ENCODE measurements at regions not wholly inside any gene's neighbourhood (a gene's known extent, or its start where the extent isn't known, plus 50 kb on each side); places are given as distances from the start of the nearest gene placed in this dataset.

DNA sequence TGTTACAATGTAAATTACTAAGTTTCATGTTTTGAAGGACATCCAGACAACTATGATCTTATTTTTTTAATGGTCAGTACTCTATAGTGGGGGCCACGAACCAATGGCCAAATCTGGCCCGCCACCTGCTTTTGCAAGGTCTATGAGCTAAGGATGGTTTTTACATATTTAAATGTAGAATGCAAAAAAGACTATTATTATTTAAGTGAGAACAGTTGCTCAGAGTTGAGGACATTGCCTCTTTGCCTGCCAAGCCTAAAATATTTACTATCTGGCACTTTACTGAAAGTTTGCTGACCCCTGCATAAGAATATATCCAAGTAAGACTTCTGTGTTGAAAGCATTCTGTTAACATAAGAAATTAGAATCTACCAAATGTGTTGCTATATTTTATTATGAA lies 163.7 kb upstream of the MDFIC2 start:
- no peaks in the 10 kb centered on the region for H3K36me3 ChIP-seq (ENCODE audit: insufficient read depth in 1 of 2, low read depth in 1 of 2)
- no peaks in the 10 kb centered on the region for H3K27me3 ChIP-seq (ENCODE audit: insufficient read depth in 3 of 3, low read length in 2 of 3)
- no peak overlapping the region for H3K4me3 ChIP-seq
- H3K27ac ChIP-seq: no peak overlapping the region
- ATAC-seq (no peak), DNase-seq (no peak)
- 72 to 79% (median 79%) methylated on average over 2 of the region's 2 CpGs for WGBS, 3 donors
- TF ChIP-seq, protein P1, sequence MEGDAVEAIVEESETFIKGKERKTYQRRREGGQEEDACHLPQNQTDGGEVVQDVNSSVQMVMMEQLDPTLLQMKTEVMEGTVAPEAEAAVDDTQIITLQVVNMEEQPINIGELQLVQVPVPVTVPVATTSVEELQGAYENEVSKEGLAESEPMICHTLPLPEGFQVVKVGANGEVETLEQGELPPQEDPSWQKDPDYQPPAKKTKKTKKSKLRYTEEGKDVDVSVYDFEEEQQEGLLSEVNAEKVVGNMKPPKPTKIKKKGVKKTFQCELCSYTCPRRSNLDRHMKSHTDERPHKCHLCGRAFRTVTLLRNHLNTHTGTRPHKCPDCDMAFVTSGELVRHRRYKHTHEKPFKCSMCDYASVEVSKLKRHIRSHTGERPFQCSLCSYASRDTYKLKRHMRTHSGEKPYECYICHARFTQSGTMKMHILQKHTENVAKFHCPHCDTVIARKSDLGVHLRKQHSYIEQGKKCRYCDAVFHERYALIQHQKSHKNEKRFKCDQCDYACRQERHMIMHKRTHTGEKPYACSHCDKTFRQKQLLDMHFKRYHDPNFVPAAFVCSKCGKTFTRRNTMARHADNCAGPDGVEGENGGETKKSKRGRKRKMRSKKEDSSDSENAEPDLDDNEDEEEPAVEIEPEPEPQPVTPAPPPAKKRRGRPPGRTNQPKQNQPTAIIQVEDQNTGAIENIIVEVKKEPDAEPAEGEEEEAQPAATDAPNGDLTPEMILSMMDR (IDR thresholded peaks at IDR 0.05): no peak
- intact Hi-C loops (cut with DNase I): no loop called here
- H3K9me3 ChIP-seq: no peaks in the 10 kb centered on the region
- H3K4me1 ChIP-seq: peaks cover 7% of the 10 kb centered on the region

DNA sequence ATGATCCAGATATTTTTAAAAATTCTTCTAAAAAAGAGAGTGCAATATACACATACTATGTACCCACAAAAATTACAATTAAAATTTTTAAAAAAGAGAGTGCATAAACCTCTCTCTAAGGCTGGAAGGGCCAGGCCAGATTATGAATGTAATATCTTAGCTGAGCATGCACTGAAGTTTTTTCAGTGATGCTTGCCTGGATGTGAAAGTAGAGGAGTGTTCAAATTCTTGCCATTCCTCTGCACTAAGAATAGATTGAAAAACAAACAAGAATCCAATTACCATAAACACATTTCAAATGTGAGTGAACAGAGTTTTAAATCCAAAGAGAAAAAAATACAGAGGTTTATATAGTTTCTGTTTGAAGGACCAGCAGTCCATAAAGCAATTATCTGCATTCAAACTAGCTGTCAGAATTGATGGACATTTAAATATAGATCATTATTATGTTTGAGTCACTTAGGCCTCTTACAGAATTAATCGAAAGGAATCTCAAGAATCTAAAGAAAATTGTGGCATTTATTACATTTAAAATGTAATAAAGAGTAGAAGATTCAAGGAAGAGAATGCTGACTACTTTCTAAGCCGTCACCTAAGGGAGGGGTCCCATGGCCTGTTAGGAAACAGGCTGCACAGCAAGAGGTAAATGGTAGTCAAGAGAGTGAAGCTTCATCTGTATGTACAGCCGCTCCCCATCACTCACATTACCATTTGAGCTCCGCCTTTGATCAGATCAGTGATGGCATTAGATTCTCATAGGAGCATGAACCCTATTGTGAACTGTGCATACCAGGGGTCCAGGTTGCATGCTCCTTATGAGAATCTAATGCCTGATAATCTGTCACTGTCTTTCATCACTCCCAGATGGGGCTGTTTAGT lies 159.3 kb upstream of the MDFIC2 start:
- no peak overlapping the region for H3K27ac ChIP-seq
- 78 to 92% (median 81%) methylated on average over 4 of the region's 4 CpGs for WGBS, 3 donors

DNA sequence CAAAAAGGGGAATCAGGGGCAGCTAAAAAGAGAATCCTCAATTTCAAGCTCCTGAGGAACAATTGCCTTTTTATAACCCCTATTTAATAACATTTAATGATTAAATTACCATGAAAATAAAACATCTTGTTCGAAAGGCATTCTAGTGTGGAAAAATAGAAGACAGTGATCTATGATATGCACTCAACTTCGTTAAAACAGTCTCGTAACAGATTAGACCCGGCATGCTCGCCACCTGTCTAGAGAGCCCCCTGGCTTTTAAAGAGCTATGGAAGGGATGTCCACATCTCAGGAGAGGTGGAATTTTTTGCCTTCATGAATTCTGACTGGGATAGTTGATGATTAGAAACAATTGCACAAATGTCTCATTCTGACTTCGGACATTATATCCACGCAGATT lies 153.7 kb upstream of the MDFIC2 start:
- Histone ChIP-seq H3K27me3 (ENCODE audit: insufficient read depth in 3 of 3, low read length in 2 of 3) (no peaks in the 10 kb centered on the region), H3K9me3 (no peaks in the 10 kb centered on the region), H3K36me3 (ENCODE audit: insufficient read depth in 1 of 2, low read depth in 1 of 2) (no peaks in the 10 kb centered on the region), H3K27ac (no peak overlapping the region), H3K4me3 (no peak overlapping the region), H3K4me1 (no peaks in the 10 kb centered on the region)
- TF ChIP-seq, protein P1 (IDR thresholded peaks at IDR 0.05): no peak
- intact Hi-C loops (cut with DNase I): no loop called here
- DNase-seq: no peak
- WGBS, 3 donors: 46 to 57% (median 49%) methylated on average over 7 of the region's 7 CpGs
- ATAC-seq: no peak

More for the DNA sequence above, 159.3 kb upstream of the MDFIC2 start:
- ATAC-seq (no peak), DNase-seq (no peak)
- Histone ChIP-seq H3K27me3 (ENCODE audit: insufficient read depth in 3 of 3, low read length in 2 of 3) (no peaks in the 10 kb centered on the region), H3K4me3 (no peak overlapping the region), H3K36me3 (ENCODE audit: insufficient read depth in 1 of 2, low read depth in 1 of 2) (no peaks in the 10 kb centered on the region), H3K9me3 (no peaks in the 10 kb centered on the region), H3K4me1 (peaks cover 7% of the 10 kb centered on the region)
- intact Hi-C loops (cut with DNase I): no loop called here
- TF ChIP-seq, protein P1 (IDR thresholded peaks at IDR 0.05): no peak

DNA sequence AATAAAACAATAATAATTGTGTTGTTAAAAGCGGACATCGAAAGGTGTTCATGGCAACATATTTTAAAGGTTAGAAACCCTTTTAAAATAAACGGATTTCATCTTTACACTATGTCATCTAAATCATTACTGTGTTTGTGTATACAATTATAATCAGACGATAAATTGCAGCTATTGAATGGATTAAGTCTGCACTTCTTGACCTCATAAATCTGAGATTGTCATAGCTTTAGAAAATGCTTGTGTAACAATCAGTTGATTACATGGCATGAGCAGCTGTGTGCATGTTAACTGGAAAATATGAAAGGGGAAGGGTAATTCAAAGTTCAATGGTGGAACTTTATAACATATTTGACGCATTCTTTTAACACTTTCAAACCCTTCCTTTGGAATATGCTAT lies 152.4 kb upstream of the MDFIC2 start:
- no peak overlapping the region for H3K27ac ChIP-seq
- TF ChIP-seq, protein P1 (IDR thresholded peaks at IDR 0.05): no peak
- ATAC-seq: no peak
- no peaks in the 10 kb centered on the region for H3K9me3 ChIP-seq
- no peaks in the 10 kb centered on the region for H3K4me1 ChIP-seq
- intact Hi-C loops (cut with DNase I): no loop called here
- H3K36me3 ChIP-seq (ENCODE audit: insufficient read depth in 1 of 2, low read depth in 1 of 2): no peaks in the 10 kb centered on the region
- no peak overlapping the region for H3K4me3 ChIP-seq
- no peak for DNase-seq
- WGBS, 3 donors: 51 to 52% (median 51%) methylated on average over 5 of the region's 5 CpGs
- H3K27me3 ChIP-seq (ENCODE audit: insufficient read depth in 3 of 3, low read length in 2 of 3): no peaks in the 10 kb centered on the region
